ENCODE measurements at regions not wholly inside any gene's neighbourhood (a gene's known extent, or its start where the extent isn't known, plus 50 kb on each side); places are given as distances from the start of the nearest gene placed in this dataset.

DNA sequence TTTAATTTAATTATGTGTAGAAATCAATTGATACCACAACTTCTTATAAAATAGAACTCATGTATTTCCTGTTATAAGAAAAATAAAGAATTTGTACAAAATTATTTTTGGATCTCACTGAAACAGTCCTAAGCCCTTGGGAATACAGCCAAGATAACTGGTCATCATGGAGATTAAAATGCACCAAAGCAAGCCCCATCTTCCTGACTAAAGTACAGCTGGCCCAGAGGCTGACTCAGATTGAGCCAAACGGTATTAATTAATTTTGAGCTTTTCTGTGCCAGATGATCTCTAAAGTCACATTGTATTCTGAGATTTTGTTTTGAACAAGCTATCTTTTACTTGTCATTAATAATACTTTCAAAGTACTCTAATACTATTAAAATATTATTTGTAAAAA is 978.5 kb downstream of the TBC1D32 start:
- no peak overlapping the region for H3K9ac ChIP-seq (ENCODE audit: low read length)
- no peak overlapping the region for H3K27ac ChIP-seq (ENCODE audit: low read depth, low read length)
- no peaks in the 10 kb centered on the region for H3K27me3 ChIP-seq (ENCODE audit: insufficient read depth, low read length, poor library complexity)
- no peak overlapping the region for H3K56ac ChIP-seq (ENCODE audit: low read length)
- H3K4ac ChIP-seq (ENCODE audit: low read depth, low read length) = no peak overlapping the region
- H4K5ac ChIP-seq (ENCODE audit: low read length) = no peak overlapping the region
- H3K79me1 ChIP-seq (ENCODE audit: low read length) = no peaks in the 10 kb centered on the region
- H3K4me1 ChIP-seq (ENCODE audit: control insufficient read depth, low read depth, low read length) = no peaks in the 10 kb centered on the region
- H2BK5ac ChIP-seq (ENCODE audit: low read length) = no peak overlapping the region
- no peak overlapping the region for H2AK5ac ChIP-seq (ENCODE audit: low read length)
- no peak overlapping the region for H2BK15ac ChIP-seq (replicated peaks; ENCODE audit: low read depth)
- whole genome bisulfite sequencing (ENCODE audit: extremely low coverage, insufficient coverage, low lambda C conversion rate) = no CpG with 5 or more reads among the region's 1 CpG
- no peak overlapping the region for H3K18ac ChIP-seq (ENCODE audit: low read length)
- no peak for DNase-seq
- no peak overlapping the region for H3K23ac ChIP-seq (ENCODE audit: low read length)
- no peak overlapping the region for H2BK120ac ChIP-seq (ENCODE audit: low read depth, low read length)
- no peaks in the 10 kb centered on the region for H3K79me2 ChIP-seq (ENCODE audit: control insufficient read depth, insufficient read depth, low read length)
- no peaks in the 10 kb centered on the region for H3K36me3 ChIP-seq (ENCODE audit: control insufficient read depth, insufficient read depth, low read length)
- H3K4me2 ChIP-seq (ENCODE audit: low read length) = no peak overlapping the region
- no peak overlapping the region for H4K8ac ChIP-seq (ENCODE audit: low read depth, low read length)
- H3K4me3 ChIP-seq (ENCODE audit: low read length) = no peak overlapping the region

DNA sequence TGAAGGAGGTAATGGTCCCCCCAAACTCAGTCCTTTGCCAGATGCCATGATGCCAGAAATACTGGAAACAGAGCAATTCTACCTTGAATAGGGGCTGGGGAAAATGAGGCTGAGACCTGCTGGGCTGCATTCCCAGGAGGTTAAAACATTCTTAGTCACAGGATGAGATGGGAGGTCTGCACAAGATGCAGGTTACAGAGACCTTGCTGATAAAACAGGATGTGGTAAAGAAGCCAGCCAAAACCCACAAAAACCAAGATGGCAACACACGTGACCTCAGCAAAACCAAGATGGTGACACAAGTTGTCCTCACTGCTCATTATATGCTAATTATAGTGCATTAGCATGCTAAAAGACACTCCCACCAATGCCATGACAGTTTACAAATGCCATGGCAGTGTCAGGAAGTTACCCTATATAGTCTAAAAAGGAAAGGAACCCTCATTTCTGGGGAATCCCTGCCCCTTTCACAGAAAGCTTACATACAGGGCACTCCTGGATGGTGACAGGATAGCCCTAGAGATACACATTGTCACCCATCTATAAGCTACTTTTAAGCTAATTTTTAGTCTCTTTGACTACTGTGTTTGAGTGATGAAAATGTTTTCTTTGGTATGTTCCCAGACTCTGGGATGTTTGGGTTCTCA is 979.7 kb downstream of the TBC1D32 start:
- H3K18ac ChIP-seq (ENCODE audit: low read length) = no peak overlapping the region
- no peak overlapping the region for H4K5ac ChIP-seq (ENCODE audit: low read length)
- peak; percentile 12 for DNase-seq
- H3K23ac ChIP-seq (ENCODE audit: low read length) = no peak overlapping the region
- H3K4me3 ChIP-seq (ENCODE audit: low read length) = no peak overlapping the region
- H2AK5ac ChIP-seq (ENCODE audit: low read length) = no peak overlapping the region
- WGBS (ENCODE audit: extremely low coverage, insufficient coverage, low lambda C conversion rate) = no CpG with 5 or more reads among the region's 1 CpG
- no peaks in the 10 kb centered on the region for H3K79me2 ChIP-seq (ENCODE audit: control insufficient read depth, insufficient read depth, low read length)
- no peak overlapping the region for H2BK5ac ChIP-seq (ENCODE audit: low read length)
- no peak overlapping the region for H3K4me2 ChIP-seq (ENCODE audit: low read length)
- H2BK15ac ChIP-seq (replicated peaks; ENCODE audit: low read depth) = no peak overlapping the region
- H3K9ac ChIP-seq (ENCODE audit: low read length) = no peak overlapping the region
- H3K56ac ChIP-seq (ENCODE audit: low read length) = no peak overlapping the region
- no peak overlapping the region for H4K8ac ChIP-seq (ENCODE audit: low read depth, low read length)
- no peaks in the 10 kb centered on the region for H3K4me1 ChIP-seq (ENCODE audit: control insufficient read depth, low read depth, low read length)
- no peaks in the 10 kb centered on the region for H3K27me3 ChIP-seq (ENCODE audit: insufficient read depth, low read length, poor library complexity)
- no peak overlapping the region for H3K27ac ChIP-seq (ENCODE audit: low read depth, low read length)
- no peak overlapping the region for H3K4ac ChIP-seq (ENCODE audit: low read depth, low read length)
- H3K79me1 ChIP-seq (ENCODE audit: low read length) = no peaks in the 10 kb centered on the region
- no peak overlapping the region for H2BK120ac ChIP-seq (ENCODE audit: low read depth, low read length)
- H3K36me3 ChIP-seq (ENCODE audit: control insufficient read depth, insufficient read depth, low read length) = no peaks in the 10 kb centered on the region

DNA sequence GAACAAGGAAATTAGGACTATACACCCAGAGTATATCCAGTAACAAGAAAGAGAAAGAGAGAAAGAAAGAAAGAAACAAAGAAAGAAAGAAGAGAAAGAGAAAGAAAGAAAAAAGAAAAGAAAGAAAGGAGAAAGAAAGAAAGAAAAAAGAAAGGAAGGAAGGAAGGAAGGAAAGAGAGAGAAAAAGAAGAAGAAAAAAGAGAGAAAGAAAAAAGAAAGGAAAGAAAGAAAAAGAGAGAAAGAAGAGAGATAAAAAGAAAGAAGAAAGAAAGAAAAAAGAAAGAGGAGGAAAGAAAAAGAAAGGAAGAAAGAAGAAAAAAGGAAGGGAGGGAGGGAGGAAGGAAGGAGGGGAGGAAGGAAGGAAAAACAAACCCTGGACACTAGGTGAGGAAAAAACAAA is 981.8 kb downstream of the TBC1D32 start:
- Histone ChIP-seq H4K8ac (ENCODE audit: low read depth, low read length) (no peak overlapping the region), H2BK15ac (replicated peaks; ENCODE audit: low read depth) (no peak overlapping the region), H3K9ac (ENCODE audit: low read length) (no peak overlapping the region), H3K4me2 (ENCODE audit: low read length) (no peak overlapping the region), H4K5ac (ENCODE audit: low read length) (no peak overlapping the region), H3K36me3 (ENCODE audit: control insufficient read depth, insufficient read depth, low read length) (no peaks in the 10 kb centered on the region), H3K4me1 (ENCODE audit: control insufficient read depth, low read depth, low read length) (no peaks in the 10 kb centered on the region), H2BK5ac (ENCODE audit: low read length) (no peak overlapping the region), H3K4ac (ENCODE audit: low read depth, low read length) (no peak overlapping the region), H3K4me3 (ENCODE audit: low read length) (no peak overlapping the region), H3K79me2 (ENCODE audit: control insufficient read depth, insufficient read depth, low read length) (no peaks in the 10 kb centered on the region), H3K18ac (ENCODE audit: low read length) (no peak overlapping the region), H3K23ac (ENCODE audit: low read length) (no peak overlapping the region), H3K27me3 (ENCODE audit: insufficient read depth, low read length, poor library complexity) (no peaks in the 10 kb centered on the region), H3K27ac (ENCODE audit: low read depth, low read length) (no peak overlapping the region), H2AK5ac (ENCODE audit: low read length) (no peak overlapping the region), H2BK120ac (ENCODE audit: low read depth, low read length) (no peak overlapping the region), H3K56ac (ENCODE audit: low read length) (no peak overlapping the region), H3K79me1 (ENCODE audit: low read length) (no peaks in the 10 kb centered on the region)
- no peak for DNase-seq

DNA sequence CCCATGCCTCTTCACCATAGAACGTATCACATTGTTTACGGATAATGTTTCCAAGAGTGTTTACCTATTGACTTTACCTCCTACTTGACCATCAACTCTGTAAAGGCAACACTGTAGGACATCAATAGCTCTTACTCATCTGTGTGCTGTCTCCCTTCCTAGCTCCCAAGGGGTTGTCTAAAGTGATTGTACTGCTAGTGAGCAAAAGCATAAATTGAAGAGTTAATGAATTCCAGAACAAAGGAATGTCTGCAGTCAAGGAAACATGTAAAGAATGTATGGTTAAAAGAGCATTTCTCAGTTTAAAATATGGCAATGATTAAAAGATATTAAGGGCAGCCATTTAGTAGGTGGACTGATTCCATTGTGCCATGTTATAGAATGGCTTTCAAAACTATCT is 985.4 kb downstream of the TBC1D32 start:
- H3K79me1 ChIP-seq (ENCODE audit: low read length) = no peaks in the 10 kb centered on the region
- no peak overlapping the region for H2BK120ac ChIP-seq (ENCODE audit: low read depth, low read length)
- H3K4me2 ChIP-seq (ENCODE audit: low read length) = no peak overlapping the region
- H3K9ac ChIP-seq (ENCODE audit: low read length) = no peak overlapping the region
- H2BK15ac ChIP-seq (replicated peaks; ENCODE audit: low read depth) = no peak overlapping the region
- no peak overlapping the region for H4K8ac ChIP-seq (ENCODE audit: low read depth, low read length)
- H3K56ac ChIP-seq (ENCODE audit: low read length) = no peak overlapping the region
- DNase-seq = no peak
- H2AK5ac ChIP-seq (ENCODE audit: low read length) = no peak overlapping the region
- no CpG with 5 or more reads among the region's 2 CpGs for WGBS (ENCODE audit: extremely low coverage, insufficient coverage, low lambda C conversion rate)
- H3K4me3 ChIP-seq (ENCODE audit: low read length) = no peak overlapping the region
- no peaks in the 10 kb centered on the region for H3K36me3 ChIP-seq (ENCODE audit: control insufficient read depth, insufficient read depth, low read length)
- no peak overlapping the region for H3K18ac ChIP-seq (ENCODE audit: low read length)
- H3K79me2 ChIP-seq (ENCODE audit: control insufficient read depth, insufficient read depth, low read length) = no peaks in the 10 kb centered on the region
- no peak overlapping the region for H3K23ac ChIP-seq (ENCODE audit: low read length)
- H4K5ac ChIP-seq (ENCODE audit: low read length) = no peak overlapping the region
- H2BK5ac ChIP-seq (ENCODE audit: low read length) = no peak overlapping the region
- H3K4ac ChIP-seq (ENCODE audit: low read depth, low read length) = no peak overlapping the region
- no peak overlapping the region for H3K27ac ChIP-seq (ENCODE audit: low read depth, low read length)
- no peaks in the 10 kb centered on the region for H3K27me3 ChIP-seq (ENCODE audit: insufficient read depth, low read length, poor library complexity)
- no peaks in the 10 kb centered on the region for H3K4me1 ChIP-seq (ENCODE audit: control insufficient read depth, low read depth, low read length)

DNA sequence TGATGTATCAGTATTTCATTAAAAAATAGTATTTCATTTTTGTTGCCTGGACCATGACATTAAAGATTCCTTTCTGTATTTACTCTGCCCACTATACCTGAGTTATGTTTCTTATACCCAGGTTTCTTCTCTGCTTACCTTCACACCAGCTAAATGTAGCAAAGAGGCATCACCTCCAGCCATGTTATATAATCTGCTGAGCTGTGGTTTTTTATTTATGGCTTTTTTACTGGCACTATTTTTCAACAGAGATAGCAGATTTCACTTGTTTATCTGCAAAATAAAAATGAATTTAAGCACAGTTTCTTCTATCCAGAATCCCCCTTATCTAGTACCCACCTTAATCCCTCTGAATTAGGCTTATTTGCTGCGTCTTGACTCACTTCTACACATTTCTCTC is 979.0 kb upstream of the MAN1A1 start:
- no peak overlapping the region for H3K18ac ChIP-seq (ENCODE audit: low read length)
- no peak overlapping the region for H4K8ac ChIP-seq (ENCODE audit: low read depth, low read length)
- no peaks in the 10 kb centered on the region for H3K27me3 ChIP-seq (ENCODE audit: insufficient read depth, low read length, poor library complexity)
- no peaks in the 10 kb centered on the region for H3K79me1 ChIP-seq (ENCODE audit: low read length)
- H3K27ac ChIP-seq (ENCODE audit: low read depth, low read length) = no peak overlapping the region
- DNase-seq = no peak
- whole genome bisulfite sequencing (ENCODE audit: extremely low coverage, insufficient coverage, low lambda C conversion rate) = no CpG with 5 or more reads among the region's 1 CpG
- H3K56ac ChIP-seq (ENCODE audit: low read length) = no peak overlapping the region
- H2BK120ac ChIP-seq (ENCODE audit: low read depth, low read length) = no peak overlapping the region
- no peak overlapping the region for H2AK5ac ChIP-seq (ENCODE audit: low read length)
- no peak overlapping the region for H3K9ac ChIP-seq (ENCODE audit: low read length)
- H3K4ac ChIP-seq (ENCODE audit: low read depth, low read length) = no peak overlapping the region
- no peak overlapping the region for H2BK15ac ChIP-seq (replicated peaks; ENCODE audit: low read depth)
- no peak overlapping the region for H3K4me2 ChIP-seq (ENCODE audit: low read length)
- H3K79me2 ChIP-seq (ENCODE audit: control insufficient read depth, insufficient read depth, low read length) = no peaks in the 10 kb centered on the region
- H3K36me3 ChIP-seq (ENCODE audit: control insufficient read depth, insufficient read depth, low read length) = no peaks in the 10 kb centered on the region
- H2BK5ac ChIP-seq (ENCODE audit: low read length) = no peak overlapping the region
- no peak overlapping the region for H3K23ac ChIP-seq (ENCODE audit: low read length)
- no peaks in the 10 kb centered on the region for H3K4me1 ChIP-seq (ENCODE audit: control insufficient read depth, low read depth, low read length)
- no peak overlapping the region for H4K5ac ChIP-seq (ENCODE audit: low read length)
- H3K4me3 ChIP-seq (ENCODE audit: low read length) = no peak overlapping the region

DNA sequence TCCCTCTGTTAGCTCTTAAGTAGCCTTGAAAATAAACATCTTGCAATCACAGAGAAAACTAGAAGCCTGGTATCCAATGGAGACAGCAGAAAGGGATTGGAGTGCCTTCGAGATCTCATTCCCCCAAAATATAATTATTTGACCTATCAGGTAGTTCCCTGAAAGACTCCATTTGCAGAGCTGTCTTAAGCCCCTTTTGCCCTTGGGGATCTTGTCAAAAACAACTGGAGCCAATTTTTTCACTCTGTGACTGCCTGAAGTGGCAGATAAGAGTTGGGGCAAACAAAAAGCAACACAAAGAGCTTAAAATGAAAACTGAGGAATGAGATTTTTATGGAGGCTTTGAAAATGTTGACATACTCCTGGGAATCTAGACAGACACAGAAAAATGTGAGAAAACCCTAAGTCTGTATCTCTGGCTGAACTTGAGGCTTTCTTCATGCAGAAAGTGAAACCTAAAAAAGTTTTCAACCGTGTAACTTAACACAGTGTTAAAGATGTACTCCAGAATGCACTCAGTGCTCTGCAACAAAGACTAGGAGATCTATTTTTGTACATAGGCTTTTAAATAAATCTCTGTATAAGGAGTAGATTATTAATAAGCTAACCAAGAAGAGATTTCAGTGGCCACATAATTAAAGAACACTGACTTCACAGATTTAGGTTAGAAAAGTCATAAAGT is 971.1 kb upstream of the MAN1A1 start:
- no peak overlapping the region for H4K5ac ChIP-seq (ENCODE audit: low read length)
- no peaks in the 10 kb centered on the region for H3K79me2 ChIP-seq (ENCODE audit: control insufficient read depth, insufficient read depth, low read length)
- no peak overlapping the region for H3K56ac ChIP-seq (ENCODE audit: low read length)
- no peaks in the 10 kb centered on the region for H3K36me3 ChIP-seq (ENCODE audit: control insufficient read depth, insufficient read depth, low read length)
- no peak for DNase-seq
- no peak overlapping the region for H3K4ac ChIP-seq (ENCODE audit: low read depth, low read length)
- H2AK5ac ChIP-seq (ENCODE audit: low read length) = no peak overlapping the region
- no peak overlapping the region for H2BK5ac ChIP-seq (ENCODE audit: low read length)
- no peak overlapping the region for H2BK120ac ChIP-seq (ENCODE audit: low read depth, low read length)
- H3K18ac ChIP-seq (ENCODE audit: low read length) = no peak overlapping the region
- H3K27me3 ChIP-seq (ENCODE audit: insufficient read depth, low read length, poor library complexity) = no peaks in the 10 kb centered on the region
- H3K79me1 ChIP-seq (ENCODE audit: low read length) = no peaks in the 10 kb centered on the region
- H3K27ac ChIP-seq (ENCODE audit: low read depth, low read length) = no peak overlapping the region
- H2BK15ac ChIP-seq (replicated peaks; ENCODE audit: low read depth) = no peak overlapping the region
- no peaks in the 10 kb centered on the region for H3K4me1 ChIP-seq (ENCODE audit: control insufficient read depth, low read depth, low read length)
- H4K8ac ChIP-seq (ENCODE audit: low read depth, low read length) = no peak overlapping the region
- no peak overlapping the region for H3K4me2 ChIP-seq (ENCODE audit: low read length)
- H3K23ac ChIP-seq (ENCODE audit: low read length) = no peak overlapping the region
- H3K4me3 ChIP-seq (ENCODE audit: low read length) = no peak overlapping the region
- no peak overlapping the region for H3K9ac ChIP-seq (ENCODE audit: low read length)
- WGBS (ENCODE audit: extremely low coverage, insufficient coverage, low lambda C conversion rate) = no CpG with 5 or more reads among the region's 2 CpGs

Measured in mesendoderm (in vitro differentiated cells).